Muscle of leg (tissue), 3 donors: ENCODE measurements at regions not wholly inside any gene's neighbourhood (a gene's known extent, or its start where the extent isn't known, plus 50 kb on each side); places are given as distances from the start of the nearest gene placed in this dataset.

Experiments used
- DNase-seq: peaks from one replicate; pipeline ENCODE4 v3.0.0; 2013
- H3K27ac ChIP-seq: one replicate; pipeline ENCODE4 v1.5.1; 2013; ENCODE audit warnings: mild to moderate bottlenecking, low read length, control low read depth
- H3K27me3 ChIP-seq: one replicate; pipeline ENCODE4 v1.6.1; 2013; ENCODE audit warnings: low read length; ENCODE audit not compliant: control insufficient read depth, insufficient read depth
- H3K36me3 ChIP-seq: one replicate; pipeline ENCODE4 v1.6.1; 2013; ENCODE audit warnings: low read length; ENCODE audit not compliant: control insufficient read depth, insufficient read depth
- H3K4me1 ChIP-seq: one replicate; pipeline ENCODE4 v1.6.1; 2013; ENCODE audit warnings: low read length; ENCODE audit not compliant: control insufficient read depth, insufficient read depth
- H3K4me3 ChIP-seq: one replicate; pipeline ENCODE4 v1.5.1; 2013; ENCODE audit warnings: low read length, control low read depth
- H3K9me3 ChIP-seq: replicated peaks from 2 replicates; pipeline ENCODE4 v1.6.1; 2013; ENCODE audit warnings: low read depth, low read length; ENCODE audit not compliant: control insufficient read depth
- WGBS: methylation state at CpG from one replicate; pipeline ENCODE4 v1.1.5; 2013; ENCODE audit warnings: missing lambda C conversion rate; ENCODE audit not compliant: insufficient coverage; 5-methylcytosine and 5-hydroxymethylcytosine counted together

DNA sequence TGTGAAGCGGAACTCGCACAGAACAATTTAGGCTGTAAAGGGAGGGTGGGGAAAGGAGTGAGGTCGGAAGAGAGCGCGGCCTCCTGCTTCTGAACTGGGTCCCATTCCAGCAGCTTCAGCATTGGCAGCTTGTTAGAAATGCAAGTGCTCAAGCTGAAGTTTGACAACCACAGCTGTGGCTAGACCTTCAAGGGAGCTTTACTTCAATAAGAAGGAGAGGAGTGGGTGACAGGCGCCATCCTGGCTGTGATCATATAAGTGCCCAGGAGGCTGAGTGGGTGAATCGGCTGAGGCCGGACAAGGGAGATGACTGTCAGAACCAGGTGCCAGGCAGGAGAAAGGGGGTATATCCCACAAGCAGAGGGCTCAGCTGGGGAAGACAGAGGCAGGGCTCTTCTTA lies 622.5 kb downstream of the GALR1 start:
- DNase-seq, result peak; percentile 41
- Histone ChIP-seq H3K27me3 (no peaks in the 10 kb centered on the region), H3K36me3 (no peaks in the 10 kb centered on the region), H3K4me1 (peaks cover 12% of the 10 kb centered on the region), H3K27ac (no peak overlapping the region), H3K9me3 (no peaks in the 10 kb centered on the region), H3K4me3 (no peak overlapping the region)
- WGBS, result 75% methylated on average over 8 of the region's 8 CpGs

DNA sequence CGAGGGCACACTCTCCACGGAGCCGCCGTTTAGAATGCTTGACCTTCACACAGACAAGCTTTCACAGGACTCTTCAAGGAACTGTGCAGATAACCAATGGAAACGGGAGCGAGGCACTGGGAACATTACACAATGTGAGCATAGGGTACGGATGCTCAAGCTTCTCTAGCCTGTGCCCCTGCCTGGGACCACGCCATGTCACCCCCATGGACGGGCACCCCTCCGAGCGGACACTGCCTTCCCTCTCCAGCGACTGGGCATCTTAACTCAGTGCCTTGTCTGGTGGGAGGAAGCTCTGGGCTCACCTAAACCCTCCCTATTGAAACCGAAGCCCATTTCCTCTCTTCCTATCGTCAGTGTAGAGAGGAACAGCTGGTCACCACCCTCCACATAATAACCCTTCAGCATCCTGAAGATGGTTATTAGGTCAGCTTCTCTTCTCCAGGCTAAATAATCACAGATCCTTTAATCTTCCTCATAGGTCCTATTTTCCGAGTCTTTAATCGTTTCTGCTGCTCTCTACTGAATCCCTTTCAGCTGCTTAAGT lies 626.7 kb downstream of the GALR1 start:
- Histone ChIP-seq H3K27ac (no peak overlapping the region), H3K36me3 (no peaks in the 10 kb centered on the region), H3K9me3 (no peaks in the 10 kb centered on the region), H3K27me3 (peaks cover 2% of the 10 kb centered on the region), H3K4me3 (no peak overlapping the region), H3K4me1 (peaks cover 7% of the 10 kb centered on the region)
- no peak for DNase-seq
- 84% methylated on average over 9 of the region's 16 CpGs for WGBS

DNA sequence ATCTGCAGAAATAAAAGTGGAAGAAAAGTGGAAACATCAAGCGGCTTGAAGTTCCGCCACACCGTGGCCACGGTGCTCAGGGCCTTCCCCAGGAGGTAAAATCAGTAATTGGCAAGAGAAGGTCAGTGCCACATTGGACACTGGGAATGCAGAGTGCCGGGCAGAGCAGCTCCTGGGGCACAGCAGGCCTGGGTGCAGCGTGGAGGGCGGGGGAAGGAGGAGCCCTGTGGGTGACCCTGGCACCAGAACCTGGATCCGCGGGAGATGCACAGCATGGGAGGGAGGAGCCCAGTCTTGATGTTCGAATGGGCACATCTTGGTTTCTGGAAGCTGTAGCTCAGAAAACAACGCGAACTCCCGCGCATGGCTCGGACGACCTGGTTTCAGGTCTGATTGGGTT lies 630.2 kb downstream of the GALR1 start:
- Histone ChIP-seq H3K27me3 (peaks cover 2% of the 10 kb centered on the region), H3K4me1 (no peaks in the 10 kb centered on the region), H3K4me3 (no peak overlapping the region), H3K9me3 (no peaks in the 10 kb centered on the region), H3K27ac (no peak overlapping the region), H3K36me3 (no peaks in the 10 kb centered on the region)
- DNase-seq, result no peak
- WGBS, result 88% methylated on average over 15 of the region's 16 CpGs

DNA sequence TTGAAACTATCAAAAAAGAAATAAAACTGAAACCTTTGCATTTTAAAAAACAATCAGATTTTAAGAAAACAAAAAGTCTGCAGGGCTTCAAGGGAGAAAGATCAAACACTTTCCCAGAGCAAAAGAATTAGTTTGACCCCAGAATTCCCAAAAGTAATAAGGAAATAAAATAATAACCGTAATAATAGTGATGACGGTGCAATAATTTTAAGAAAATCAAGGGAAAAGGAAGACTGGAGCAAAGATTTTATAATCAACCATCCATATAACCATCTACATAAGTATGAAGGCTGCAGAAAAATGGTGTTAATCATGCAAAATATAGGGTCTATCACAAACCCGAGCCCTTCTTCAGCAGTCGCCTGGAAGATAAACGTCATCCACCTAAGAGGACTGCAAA lies 634.8 kb downstream of the GALR1 start:
- no CpG with 5 or more reads among the region's 5 CpGs for WGBS
- H3K9me3 ChIP-seq, result no peaks in the 10 kb centered on the region
- no peak overlapping the region for H3K27ac ChIP-seq
- no peaks in the 10 kb centered on the region for H3K4me1 ChIP-seq
- H3K4me3 ChIP-seq, result no peak overlapping the region
- peaks cover 2% of the 10 kb centered on the region for H3K27me3 ChIP-seq
- DNase-seq, result no peak
- H3K36me3 ChIP-seq, result no peaks in the 10 kb centered on the region

DNA sequence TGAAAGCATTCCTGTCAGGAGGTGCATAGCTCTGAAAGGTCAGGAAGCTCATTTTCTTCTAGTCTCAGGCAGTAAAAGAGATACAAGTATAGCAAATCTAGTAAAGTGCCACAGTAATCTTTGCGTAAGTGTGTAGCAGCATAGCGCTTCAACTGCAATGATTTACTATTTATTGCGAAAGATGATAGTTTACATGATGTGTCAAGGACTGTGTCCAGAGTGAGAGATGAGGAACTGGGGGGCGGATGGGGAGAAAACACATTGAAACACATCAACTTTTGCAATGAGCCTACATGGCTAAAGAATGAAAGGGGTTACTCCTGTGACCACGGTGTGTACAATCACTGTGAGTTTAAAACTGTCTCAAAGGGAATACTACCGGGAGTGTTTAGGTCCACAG lies 644.4 kb downstream of the GALR1 start:
- H3K9me3 ChIP-seq, result no peaks in the 10 kb centered on the region
- no peak overlapping the region for H3K27ac ChIP-seq
- no peaks in the 10 kb centered on the region for H3K36me3 ChIP-seq
- H3K4me3 ChIP-seq, result no peak overlapping the region
- 88% methylated on average over 3 of the region's 6 CpGs for WGBS
- DNase-seq, result no peak
- peaks cover 7% of the 10 kb centered on the region for H3K27me3 ChIP-seq
- H3K4me1 ChIP-seq, result no peaks in the 10 kb centered on the region

DNA sequence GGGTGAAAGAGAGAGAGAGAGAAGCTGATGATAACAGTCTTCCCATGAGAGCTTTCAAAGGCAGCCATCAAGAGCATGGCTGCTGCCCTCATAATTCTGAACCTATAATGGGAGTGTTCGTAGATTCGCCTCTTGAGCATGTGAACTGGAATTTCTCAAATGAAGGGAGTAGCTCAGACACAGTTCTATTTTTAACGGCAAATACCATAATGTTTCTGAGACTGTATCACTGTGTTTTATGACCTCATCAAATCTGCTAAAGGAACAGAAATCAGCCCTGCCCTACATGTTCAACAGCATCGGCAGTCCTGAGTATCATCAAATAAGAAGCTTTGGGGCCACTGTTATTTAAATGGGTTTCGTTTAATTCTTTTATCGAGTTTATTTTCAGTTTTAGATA lies 645.6 kb downstream of the GALR1 start:
- H3K4me3 ChIP-seq, result no peak overlapping the region
- H3K27ac ChIP-seq, result no peak overlapping the region
- peaks cover 4% of the 10 kb centered on the region for H3K4me1 ChIP-seq
- no peaks in the 10 kb centered on the region for H3K9me3 ChIP-seq
- H3K27me3 ChIP-seq, result peaks cover 11% of the 10 kb centered on the region
- DNase-seq, result peak; percentile 5
- WGBS, result 88% methylated on average over 4 of the region's 6 CpGs
- no peaks in the 10 kb centered on the region for H3K36me3 ChIP-seq

DNA sequence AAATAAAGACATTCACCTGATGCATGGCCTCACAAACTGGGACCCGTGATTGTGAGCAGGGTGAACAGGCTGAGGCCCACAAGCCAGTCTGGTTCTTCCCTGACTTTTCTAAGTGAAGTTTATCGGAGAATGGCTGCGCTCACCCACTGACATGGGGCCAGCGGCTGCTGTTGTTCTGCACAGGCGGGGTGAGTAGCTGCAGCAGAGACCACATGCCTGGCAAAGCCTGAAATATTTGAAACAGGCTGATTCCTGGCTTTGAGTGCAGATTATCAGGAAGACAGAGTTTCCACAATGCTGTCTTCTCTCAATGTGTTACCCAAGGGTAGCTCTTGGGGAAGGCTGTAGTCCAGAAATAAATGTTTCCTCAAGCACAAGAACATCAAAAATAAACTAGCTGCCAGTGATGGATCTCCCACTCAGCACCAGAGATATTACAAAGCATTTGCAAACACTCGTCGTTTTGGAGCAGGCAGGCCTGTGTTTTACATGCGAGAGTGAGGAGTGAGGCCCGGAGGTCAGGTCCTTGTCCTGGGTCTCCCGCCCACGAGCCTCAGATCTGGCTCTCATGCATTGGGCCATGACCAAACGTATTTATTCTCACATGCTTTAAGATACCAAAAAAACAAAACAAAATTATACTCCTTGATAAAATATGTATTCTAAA lies 647.1 kb downstream of the GALR1 start:
- Histone ChIP-seq H3K27ac (no peak overlapping the region), H3K36me3 (no peaks in the 10 kb centered on the region), H3K4me1 (peaks cover 7% of the 10 kb centered on the region), H3K27me3 (peaks cover 14% of the 10 kb centered on the region), H3K4me3 (no peak overlapping the region), H3K9me3 (no peaks in the 10 kb centered on the region)
- 81% methylated on average over 5 of the region's 12 CpGs for WGBS
- DNase-seq, result peak; percentile 21

DNA sequence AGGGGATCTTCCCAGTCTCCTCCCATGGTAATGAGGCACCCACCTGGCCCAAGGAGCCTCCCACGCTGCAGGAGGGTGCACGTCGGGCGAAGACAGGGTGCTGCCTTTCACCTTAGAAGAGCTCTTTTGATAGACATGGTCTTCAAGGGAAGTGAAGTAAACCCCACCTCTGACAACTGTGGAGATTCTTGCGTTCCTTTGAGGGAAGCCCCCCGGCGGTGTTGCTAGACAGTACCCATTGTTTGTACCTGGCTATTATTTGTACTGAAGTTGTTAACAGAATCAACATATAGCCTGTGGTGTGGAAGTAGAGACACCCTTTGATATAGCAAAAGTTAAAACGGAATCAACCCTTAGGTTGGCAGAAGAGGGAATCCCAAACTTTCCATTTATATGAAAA lies 648.0 kb downstream of the GALR1 start:
- Histone ChIP-seq H3K27me3 (peaks cover 14% of the 10 kb centered on the region), H3K36me3 (no peaks in the 10 kb centered on the region), H3K9me3 (no peaks in the 10 kb centered on the region), H3K4me1 (peaks cover 7% of the 10 kb centered on the region), H3K4me3 (no peak overlapping the region), H3K27ac (no peak overlapping the region)
- WGBS, result no CpG with 5 or more reads among the region's 8 CpGs
- no peak for DNase-seq

DNA sequence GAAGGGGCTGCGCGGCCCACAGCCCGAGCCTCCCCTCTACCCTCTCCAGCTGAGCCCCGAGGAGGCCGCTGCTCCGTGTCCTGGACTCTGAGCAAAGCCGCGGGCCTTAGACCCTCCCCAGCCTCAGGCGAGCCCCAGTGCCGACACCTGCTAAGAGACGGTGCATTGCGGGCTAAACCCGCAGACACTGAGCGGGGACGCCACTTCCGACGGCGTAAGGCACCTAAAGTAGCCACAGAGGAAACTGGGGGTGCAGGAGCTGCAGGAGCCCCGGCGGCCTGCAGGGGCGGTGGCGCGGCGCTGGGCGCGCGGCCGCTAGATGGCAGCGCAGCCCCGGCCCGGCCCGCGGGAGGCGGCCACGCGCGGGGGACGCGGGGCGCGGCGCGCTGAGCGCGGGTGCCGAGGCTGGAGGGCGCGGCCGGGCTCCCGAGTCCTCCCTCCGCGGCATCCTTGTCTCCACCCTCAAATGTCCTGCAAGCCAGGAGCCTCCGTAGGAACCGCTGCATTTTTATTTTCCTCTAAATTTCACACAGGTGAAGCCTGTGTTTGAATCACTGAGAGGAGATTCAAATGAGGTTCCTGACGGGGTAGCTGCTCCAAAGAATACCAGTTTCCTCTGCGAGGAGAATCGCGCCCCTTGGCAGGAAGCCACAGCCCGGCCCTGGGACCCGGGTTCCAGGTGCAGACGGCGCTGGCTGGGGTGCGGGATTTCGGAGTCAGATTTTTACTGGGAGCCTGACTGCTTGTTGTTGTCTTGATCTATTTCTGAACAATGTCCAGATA lies 650.5 kb downstream of the GALR1 start:
- Histone ChIP-seq H3K4me1 (peaks cover 7% of the 10 kb centered on the region), H3K9me3 (no peaks in the 10 kb centered on the region), H3K27ac (no peak overlapping the region), H3K4me3 (peak overlapping the region; percentile 27), H3K27me3 (peaks cover 14% of the 10 kb centered on the region), H3K36me3 (no peaks in the 10 kb centered on the region)
- 1% methylated on average over 50 of the region's 64 CpGs for WGBS
- peak; percentile 57 for DNase-seq

DNA sequence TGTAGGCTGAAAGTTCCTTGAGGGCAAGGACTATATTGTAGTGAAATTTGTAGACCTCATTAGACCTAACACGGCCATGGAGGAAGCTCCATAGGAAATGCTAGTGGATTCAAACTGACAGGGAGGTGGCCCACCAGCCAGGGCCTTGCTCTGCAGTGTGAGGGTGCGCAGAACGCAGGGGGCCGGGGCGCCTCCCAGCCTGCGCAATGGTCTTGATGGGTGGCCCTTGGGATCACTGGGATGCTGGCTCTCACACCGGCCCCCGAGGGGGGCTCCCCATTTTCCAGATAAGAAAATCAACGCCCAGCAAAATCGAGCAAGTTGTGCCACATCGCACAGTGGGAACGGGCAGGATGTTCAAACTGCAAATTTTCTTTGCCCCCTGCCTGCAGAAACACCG lies 655.4 kb downstream of the GALR1 start:
- H3K4me1 ChIP-seq, result peaks cover 3% of the 10 kb centered on the region
- H3K36me3 ChIP-seq, result no peaks in the 10 kb centered on the region
- DNase-seq, result no peak
- no peak overlapping the region for H3K4me3 ChIP-seq
- WGBS, result 91% methylated on average over 13 of the region's 13 CpGs
- no peak overlapping the region for H3K27ac ChIP-seq
- peaks cover 8% of the 10 kb centered on the region for H3K27me3 ChIP-seq
- no peaks in the 10 kb centered on the region for H3K9me3 ChIP-seq
